ENCODE measurements at regions not wholly inside any gene's neighbourhood (a gene's known extent, or its start where the extent isn't known, plus 50 kb on each side); places are given as distances from the start of the nearest gene placed in this dataset.

- in situ Hi-C loops (cut with HindIII; ENCODE audit: low pct_unique_long_range_greater_than_20kb, low sequenced_read_pairs) = no loop called here
- no peak for DNase-seq (ENCODE audit: low read depth, low spot score)
Measured at GRCh38 chr12:128116537-128116936, 150.4 kb upstream of the TMEM132C start.

- DNase-seq (ENCODE audit: low read depth, low spot score) = no peak
- in situ Hi-C loops (cut with HindIII; ENCODE audit: low pct_unique_long_range_greater_than_20kb, low sequenced_read_pairs) = no loop called here
Measured at GRCh38 chr12:128120035-128120434, 146.9 kb upstream of the TMEM132C start.

GRCh38 chr12:128121424-128121823 lies 145.5 kb upstream of the TMEM132C start:
- in situ Hi-C loops (cut with HindIII; ENCODE audit: low pct_unique_long_range_greater_than_20kb, low sequenced_read_pairs) = no loop called here

GRCh38 chr12:128123096-128123495 lies 143.9 kb upstream of the TMEM132C start:
- in situ Hi-C loops (cut with HindIII; ENCODE audit: low pct_unique_long_range_greater_than_20kb, low sequenced_read_pairs) = no loop called here
- no peak for DNase-seq (ENCODE audit: low read depth, low spot score)

More at GRCh38 chr12:128121424-128121823, 145.5 kb upstream of the TMEM132C start:
- no peak for DNase-seq (ENCODE audit: low read depth, low spot score)

GRCh38 chr12:128131955-128132354 lies 135.0 kb upstream of the TMEM132C start:
- in situ Hi-C loops (cut with HindIII; ENCODE audit: low pct_unique_long_range_greater_than_20kb, low sequenced_read_pairs) = no loop called here
- no peak for DNase-seq (ENCODE audit: low read depth, low spot score)

- in situ Hi-C loops (cut with HindIII; ENCODE audit: low pct_unique_long_range_greater_than_20kb, low sequenced_read_pairs) = no loop called here
Measured at GRCh38 chr12:128133321-128134073, 133.5 kb upstream of the TMEM132C start.

GRCh38 chr12:128137140-128137539 lies 129.8 kb upstream of the TMEM132C start:
- in situ Hi-C loops (cut with HindIII; ENCODE audit: low pct_unique_long_range_greater_than_20kb, low sequenced_read_pairs) = no loop called here
- DNase-seq (ENCODE audit: low read depth, low spot score) = no peak

More at GRCh38 chr12:128133321-128134073, 133.5 kb upstream of the TMEM132C start:
- DNase-seq (ENCODE audit: low read depth, low spot score) = no peak

GRCh38 chr12:128138125-128138524 lies 128.8 kb upstream of the TMEM132C start:
- in situ Hi-C loops (cut with HindIII; ENCODE audit: low pct_unique_long_range_greater_than_20kb, low sequenced_read_pairs) = no loop called here
- no peak for DNase-seq (ENCODE audit: low read depth, low spot score)

- in situ Hi-C loops (cut with HindIII; ENCODE audit: low pct_unique_long_range_greater_than_20kb, low sequenced_read_pairs) = no loop called here
- peak; percentile 40 for DNase-seq (ENCODE audit: low read depth, low spot score)
Measured at GRCh38 chr12:128140551-128140950, 126.4 kb upstream of the TMEM132C start.

- no peak for DNase-seq (ENCODE audit: low read depth, low spot score)
- in situ Hi-C loops (cut with HindIII; ENCODE audit: low pct_unique_long_range_greater_than_20kb, low sequenced_read_pairs) = no loop called here
Measured at GRCh38 chr12:128150961-128151360, 116.0 kb upstream of the TMEM132C start.

GRCh38 chr12:128155571-128155970 lies 111.4 kb upstream of the TMEM132C start:
- DNase-seq (ENCODE audit: low read depth, low spot score) = no peak
- in situ Hi-C loops (cut with HindIII; ENCODE audit: low pct_unique_long_range_greater_than_20kb, low sequenced_read_pairs) = no loop called here

GRCh38 chr12:128163086-128163485 lies 103.9 kb upstream of the TMEM132C start:
- DNase-seq (ENCODE audit: low read depth, low spot score) = no peak
- in situ Hi-C loops (cut with HindIII; ENCODE audit: low pct_unique_long_range_greater_than_20kb, low sequenced_read_pairs) = no loop called here

- no peak for DNase-seq (ENCODE audit: low read depth, low spot score)
- in situ Hi-C loops (cut with HindIII; ENCODE audit: low pct_unique_long_range_greater_than_20kb, low sequenced_read_pairs) = no loop called here
Measured at GRCh38 chr12:128164533-128164932, 102.4 kb upstream of the TMEM132C start.

GRCh38 chr12:128165387-128165786 lies 101.6 kb upstream of the TMEM132C start:
- DNase-seq (ENCODE audit: low read depth, low spot score) = no peak
- in situ Hi-C loops (cut with HindIII; ENCODE audit: low pct_unique_long_range_greater_than_20kb, low sequenced_read_pairs) = no loop called here

GRCh38 chr12:128168273-128168672 lies 98.7 kb upstream of the TMEM132C start:
- in situ Hi-C loops (cut with HindIII; ENCODE audit: low pct_unique_long_range_greater_than_20kb, low sequenced_read_pairs) = no loop called here

GRCh38 chr12:128170181-128170580 lies 96.8 kb upstream of the TMEM132C start:
- in situ Hi-C loops (cut with HindIII; ENCODE audit: low pct_unique_long_range_greater_than_20kb, low sequenced_read_pairs) = no loop called here

More at GRCh38 chr12:128168273-128168672, 98.7 kb upstream of the TMEM132C start:
- no peak for DNase-seq (ENCODE audit: low read depth, low spot score)

GRCh38 chr12:128178565-128178964 lies 88.4 kb upstream of the TMEM132C start:
- DNase-seq (ENCODE audit: low read depth, low spot score) = no peak
- in situ Hi-C loops (cut with HindIII; ENCODE audit: low pct_unique_long_range_greater_than_20kb, low sequenced_read_pairs) = no loop called here

More at GRCh38 chr12:128170181-128170580, 96.8 kb upstream of the TMEM132C start:
- no peak for DNase-seq (ENCODE audit: low read depth, low spot score)

GRCh38 chr12:128178966-128179365 lies 88.0 kb upstream of the TMEM132C start:
- DNase-seq (ENCODE audit: low read depth, low spot score) = no peak
- in situ Hi-C loops (cut with HindIII; ENCODE audit: low pct_unique_long_range_greater_than_20kb, low sequenced_read_pairs) = no loop called here

GRCh38 chr12:128180166-128180565 lies 86.8 kb upstream of the TMEM132C start:
- no peak for DNase-seq (ENCODE audit: low read depth, low spot score)
- in situ Hi-C loops (cut with HindIII; ENCODE audit: low pct_unique_long_range_greater_than_20kb, low sequenced_read_pairs) = no loop called here

Measured in SK-MEL-5 (cell line).